ENCODE measurements at regions not wholly inside any gene's neighbourhood (a gene's known extent, or its start where the extent isn't known, plus 50 kb on each side); places are given as distances from the start of the nearest gene placed in this dataset.

- DNase-seq (ENCODE audit: low spot score) = no peak
Measured at GRCh38 chr13:103969520-103970050, 903.4 kb upstream of the SLC10A2 start.

- DNase-seq (ENCODE audit: low spot score) = no peak
Measured at GRCh38 chr13:103965506-103966243, 899.5 kb upstream of the SLC10A2 start.

GRCh38 chr13:103961784-103962183 lies 895.6 kb upstream of the SLC10A2 start:
- no peak for DNase-seq (ENCODE audit: low spot score)

DNA sequence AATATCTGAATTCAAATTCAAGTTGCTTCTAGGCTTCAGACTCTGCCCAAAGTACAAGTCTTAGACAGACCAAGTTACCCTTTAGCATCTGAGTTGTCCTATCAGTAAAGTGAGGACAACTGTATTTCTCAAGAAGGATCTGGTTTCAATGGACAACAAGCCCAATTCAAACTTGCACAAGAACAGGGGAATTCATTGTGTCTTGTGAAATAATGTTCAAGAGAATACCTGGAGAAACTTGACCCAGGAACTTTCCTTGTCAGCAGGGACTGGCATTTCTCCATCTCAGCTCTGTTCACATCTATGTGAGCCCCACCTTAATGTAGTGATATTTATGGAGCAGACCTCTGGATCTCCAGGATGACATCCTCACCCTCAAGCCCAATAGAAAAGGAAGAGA lies 894.9 kb upstream of the SLC10A2 start:
- DNase-seq (ENCODE audit: low spot score) = no peak

- DNase-seq (ENCODE audit: low spot score) = no peak
Measured at GRCh38 chr13:103960001-103960400, 893.8 kb upstream of the SLC10A2 start.

DNA sequence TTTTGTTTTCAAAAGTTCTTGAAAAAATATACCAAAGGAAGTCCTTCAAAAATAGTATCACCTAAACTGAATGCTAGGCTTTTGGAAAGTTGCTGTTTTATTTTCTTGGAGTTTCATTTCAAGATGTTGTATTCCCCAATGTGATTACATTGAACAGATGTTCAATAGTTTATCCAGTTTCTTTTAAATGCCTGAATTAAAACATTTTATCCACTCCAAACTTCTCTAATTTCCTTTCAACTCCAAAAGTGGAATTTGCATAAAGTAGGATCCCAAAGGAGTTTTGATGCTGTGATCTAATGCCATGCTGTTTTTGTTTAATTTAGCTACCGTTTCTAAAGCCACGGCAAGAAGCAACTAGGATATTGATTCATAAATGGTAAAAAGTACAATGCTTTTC lies 892.5 kb upstream of the SLC10A2 start:
- no peak for DNase-seq (ENCODE audit: low spot score)

DNA sequence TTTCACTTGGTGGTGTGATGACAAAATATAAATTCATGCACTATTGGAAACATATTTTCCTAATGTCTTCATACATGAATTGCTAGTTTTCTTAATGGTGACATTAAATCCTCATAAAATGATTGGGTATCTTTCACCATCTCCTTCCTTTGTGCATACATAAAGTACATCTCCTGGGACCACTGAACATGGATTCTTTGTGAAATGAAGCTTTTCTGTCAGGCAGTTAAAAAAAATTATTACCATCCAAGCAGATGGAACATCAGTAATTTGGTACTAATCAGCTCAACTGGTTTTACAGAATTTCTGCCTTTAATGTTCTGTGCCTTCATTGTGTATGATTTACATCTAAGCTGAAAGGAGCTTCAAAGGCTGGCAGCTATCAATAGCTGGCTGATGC lies 891.7 kb upstream of the SLC10A2 start:
- no peak for DNase-seq (ENCODE audit: low spot score)

- no peak for DNase-seq (ENCODE audit: low spot score)
Measured at GRCh38 chr13:103953859-103954258, 887.6 kb upstream of the SLC10A2 start.

DNA sequence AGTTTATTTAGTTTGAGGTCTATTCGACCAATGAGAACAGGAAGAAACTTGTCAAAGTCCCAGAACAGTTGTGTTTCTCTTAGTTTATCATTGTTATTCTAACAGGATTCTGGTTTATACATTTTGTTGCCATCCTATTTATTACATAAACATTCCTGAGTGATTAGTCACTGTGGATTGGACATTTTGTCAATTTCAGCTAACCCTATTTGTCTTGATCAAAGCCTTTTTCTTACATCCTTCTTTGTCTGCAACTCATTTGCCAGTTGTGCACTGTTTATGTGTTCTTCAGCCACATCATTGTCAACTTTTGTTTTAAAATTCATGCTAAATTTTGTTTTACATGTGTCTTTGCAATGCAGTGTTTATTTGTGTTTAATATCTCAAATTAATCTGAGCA lies 886.0 kb upstream of the SLC10A2 start:
- DNase-seq (ENCODE audit: low spot score) = no peak

GRCh38 chr13:103948426-103948825 lies 882.2 kb upstream of the SLC10A2 start:
- no peak for DNase-seq (ENCODE audit: low spot score)

DNA sequence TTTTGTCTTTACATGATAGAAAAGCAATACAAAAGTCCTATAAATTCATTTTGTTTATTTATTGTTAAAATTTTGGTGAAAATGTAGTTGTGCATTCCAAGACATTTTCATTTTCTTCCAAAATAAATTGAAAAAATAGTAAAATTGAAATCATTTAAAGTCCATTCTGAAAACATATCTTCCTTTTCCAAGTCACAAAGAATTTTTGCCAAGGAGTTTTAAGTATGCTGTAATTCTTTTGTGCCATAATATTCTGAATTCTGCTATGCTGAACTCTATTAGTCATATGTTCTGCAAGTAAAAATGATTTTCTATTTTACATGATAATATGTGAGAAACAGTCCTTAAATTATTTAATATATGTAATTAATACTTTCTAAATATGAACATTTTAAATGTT lies 879.6 kb upstream of the SLC10A2 start:
- DNase-seq (ENCODE audit: low spot score) = no peak

DNA sequence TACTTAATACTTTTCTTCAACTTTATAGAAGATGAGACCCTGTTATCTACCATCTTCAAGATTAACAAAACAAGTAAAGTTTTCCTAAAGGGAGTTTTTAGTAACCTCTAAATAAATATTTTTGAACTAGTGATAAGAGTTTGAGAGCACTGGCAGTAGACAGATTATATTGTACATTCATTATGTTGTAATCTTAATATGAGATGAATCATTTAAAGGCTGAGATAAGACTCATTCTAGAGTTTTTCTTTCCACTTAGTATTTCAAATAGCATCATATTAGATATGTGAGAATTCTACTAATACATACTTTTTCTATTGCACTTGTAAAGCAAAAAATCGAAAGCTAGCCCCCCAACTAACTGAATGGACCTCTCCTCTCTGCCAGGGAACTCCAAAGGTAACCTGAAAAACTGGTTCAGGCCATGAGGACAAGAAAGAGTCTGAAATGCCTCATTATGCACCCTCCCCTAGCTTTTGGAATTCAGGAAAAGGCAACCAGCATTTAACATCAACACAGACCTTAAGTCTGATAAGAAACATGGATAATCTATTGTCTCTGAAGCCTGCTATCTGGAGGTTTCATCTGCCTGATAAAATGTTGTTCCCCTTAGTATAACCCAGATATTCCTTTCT lies 875.4 kb upstream of the SLC10A2 start:
- DNase-seq (ENCODE audit: low spot score) = no peak

GRCh38 chr13:103935117-103935516 lies 868.9 kb upstream of the SLC10A2 start:
- DNase-seq (ENCODE audit: low spot score) = no peak

GRCh38 chr13:103931885-103932284 lies 865.7 kb upstream of the SLC10A2 start:
- no peak for DNase-seq (ENCODE audit: low spot score)

DNA sequence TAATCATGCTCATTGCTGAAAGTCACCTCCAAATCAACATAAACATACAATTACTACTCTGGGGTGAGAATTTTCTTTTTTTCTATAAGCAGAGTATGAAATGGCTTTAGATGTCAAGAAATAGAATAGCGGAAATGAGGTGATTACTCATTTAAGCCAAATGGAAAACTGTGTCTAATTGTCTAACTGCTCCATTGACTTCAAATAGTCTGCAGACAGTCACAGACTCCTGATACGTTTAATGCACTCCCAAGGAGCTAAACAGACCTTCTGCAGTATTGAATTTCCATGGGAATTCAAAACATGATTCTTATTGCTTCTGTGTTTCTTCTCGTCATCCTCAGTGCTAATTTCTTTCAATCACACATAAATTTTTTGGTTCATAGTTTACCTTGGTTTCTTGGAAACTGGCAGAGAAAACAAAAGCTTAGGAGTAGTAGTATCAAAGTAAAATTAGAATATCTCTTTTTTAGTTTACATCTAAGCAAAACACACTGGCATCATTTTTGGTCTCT lies 865.2 kb upstream of the SLC10A2 start:
- DNase-seq (ENCODE audit: low spot score) = no peak

- no peak for DNase-seq (ENCODE audit: low spot score)
Measured at GRCh38 chr13:103926118-103926517, 859.9 kb upstream of the SLC10A2 start.

DNA sequence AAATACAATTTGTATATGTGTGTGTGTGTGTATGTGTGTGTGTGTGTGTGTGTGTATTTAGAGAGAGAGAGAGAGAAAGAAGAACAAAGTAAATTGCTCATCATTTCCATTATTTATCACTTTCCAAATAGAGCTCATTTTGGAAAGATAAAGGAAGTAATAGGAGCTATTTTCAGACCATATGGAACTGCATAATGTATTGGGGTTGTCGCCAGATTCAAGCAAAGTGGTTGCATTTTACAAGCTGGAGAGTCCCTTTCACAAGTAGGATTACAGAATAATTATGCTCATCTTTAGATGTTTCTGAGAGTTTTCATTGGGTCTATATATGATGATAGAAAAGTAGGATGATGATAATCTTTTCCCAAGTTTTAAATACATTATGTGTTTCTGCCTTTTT lies 842.7 kb upstream of the SLC10A2 start:
- no peak for DNase-seq (ENCODE audit: low spot score)

DNA sequence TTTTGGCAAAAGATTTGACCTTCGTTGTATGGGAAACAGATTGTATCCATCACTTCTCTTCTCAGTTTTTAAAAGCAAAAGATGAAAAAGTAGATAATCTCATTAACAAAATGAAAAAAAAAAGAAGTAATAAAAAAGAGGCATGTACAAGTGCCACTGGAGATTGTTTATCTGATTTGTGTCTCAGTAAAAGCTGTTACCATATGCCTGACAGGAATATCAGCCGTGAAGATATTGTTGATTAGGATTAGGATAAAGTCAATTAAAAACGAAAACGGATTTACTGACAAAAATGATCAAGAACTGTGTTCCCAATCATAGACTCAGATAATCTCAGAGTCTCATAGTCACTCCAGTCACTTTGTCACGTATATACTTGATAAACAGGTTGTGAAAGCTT lies 842.1 kb upstream of the SLC10A2 start:
- DNase-seq (ENCODE audit: low spot score) = no peak

DNA sequence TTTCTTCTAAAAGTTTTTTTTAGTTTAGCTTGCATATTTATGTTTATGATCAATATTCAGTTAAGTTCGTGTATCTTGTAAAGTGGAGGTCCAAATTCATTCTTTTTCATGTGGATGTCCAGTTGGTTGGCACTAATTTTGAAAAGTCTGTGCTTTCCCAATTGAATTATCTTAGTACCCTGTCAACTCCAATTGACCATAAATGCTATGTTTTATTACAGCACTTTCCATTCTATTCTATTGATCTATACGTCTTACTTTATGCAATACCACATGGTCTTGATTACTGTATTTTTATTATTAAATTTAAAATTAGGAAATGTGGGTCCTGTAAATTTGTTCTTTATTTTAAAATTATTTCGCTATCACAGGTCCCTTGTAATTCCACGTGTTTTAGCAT lies 837.6 kb upstream of the SLC10A2 start:
- no peak for DNase-seq (ENCODE audit: low spot score)

- DNase-seq (ENCODE audit: low spot score) = no peak
Measured at GRCh38 chr13:103898481-103898880, 832.3 kb upstream of the SLC10A2 start.

DNA sequence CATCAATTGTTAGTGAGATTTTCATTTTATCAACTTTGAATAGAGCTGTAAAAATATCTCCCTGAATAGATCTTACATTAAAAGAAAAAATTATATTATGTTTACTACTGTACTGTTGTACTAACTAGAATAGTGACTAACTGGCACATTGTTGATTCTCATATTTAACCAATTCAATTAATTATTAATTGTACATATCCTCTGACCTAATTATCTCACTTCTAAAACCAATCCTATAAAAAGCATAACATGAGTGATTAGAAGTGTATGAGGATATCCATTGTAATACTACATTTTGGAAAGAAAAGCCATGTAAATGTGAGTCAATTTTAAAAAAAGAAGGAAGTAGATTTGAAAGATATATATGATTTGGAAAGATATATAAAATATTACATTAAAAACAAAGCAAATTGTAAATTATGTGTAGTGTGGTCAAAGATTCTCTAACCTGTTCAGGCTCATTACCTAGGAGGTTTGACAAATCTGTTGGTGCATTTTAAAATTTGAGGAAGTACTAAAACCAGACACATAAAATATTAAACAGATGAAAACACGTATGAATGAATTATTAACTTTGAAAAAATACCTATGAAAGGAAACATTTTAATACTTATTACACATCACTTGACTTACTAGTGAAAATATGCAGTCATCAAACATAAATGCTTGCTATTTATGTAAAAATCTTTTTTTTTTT lies 829.8 kb upstream of the SLC10A2 start:
- DNase-seq (ENCODE audit: low spot score) = no peak

DNA sequence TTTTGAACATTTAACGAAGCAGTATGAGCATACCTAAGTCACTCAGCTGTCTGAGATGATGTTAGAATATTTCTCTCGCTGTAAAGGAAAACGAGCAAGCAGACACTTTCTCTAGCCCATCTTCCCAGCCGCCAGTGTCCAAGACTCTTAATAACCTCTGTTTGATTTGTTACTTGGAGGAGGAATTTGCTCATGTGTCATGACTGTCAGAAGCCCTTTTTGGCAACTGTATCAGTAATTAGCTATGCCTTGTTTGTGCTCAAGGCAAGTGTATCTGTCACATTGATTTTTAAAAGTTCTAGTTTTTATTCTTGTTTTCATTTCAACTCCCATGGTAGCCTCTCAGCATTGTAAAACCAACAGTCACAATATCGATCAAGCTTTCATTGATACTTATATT lies 828.4 kb upstream of the SLC10A2 start:
- DNase-seq (ENCODE audit: low spot score) = no peak
